HG03097 (cell line): ENCODE measurements at regions not wholly inside any gene's neighbourhood (a gene's known extent, or its start where the extent isn't known, plus 50 kb on each side); places are given as distances from the start of the nearest gene placed in this dataset.
"Not testable (repeated sequence)": the region's sequence is repeated elsewhere in the genome, so short reads cannot be mapped to it uniquely, and the experiment has no call there.

ENCODE experiments used
- ATAC-seq: cut with Tn5 transposase; IDR thresholded peaks from one replicate; pipeline ENCODE4 v1.9.1; 2021; ENCODE audit not compliant: unreplicated experiment, low FRiP score

DNA sequence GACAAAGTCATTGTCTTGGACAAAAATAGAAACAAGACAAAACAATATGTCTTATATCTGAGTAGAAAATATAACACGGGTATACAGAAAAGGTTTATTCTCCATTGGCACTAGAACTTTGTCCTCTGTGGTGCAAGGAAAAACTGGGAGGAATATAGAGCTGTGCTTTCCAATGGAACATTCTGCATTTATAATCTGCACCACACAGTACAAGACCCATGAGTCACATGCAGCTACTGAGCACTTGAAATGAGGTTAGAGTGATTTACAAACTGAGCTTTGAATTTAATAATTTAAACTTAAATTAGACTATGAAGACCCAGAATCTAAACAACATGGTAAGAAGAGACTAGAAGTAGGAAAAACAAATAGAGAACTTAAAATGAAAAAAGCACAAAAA, 86.1 kb downstream of the RAP2A start:
- no peak for ATAC-seq

DNA sequence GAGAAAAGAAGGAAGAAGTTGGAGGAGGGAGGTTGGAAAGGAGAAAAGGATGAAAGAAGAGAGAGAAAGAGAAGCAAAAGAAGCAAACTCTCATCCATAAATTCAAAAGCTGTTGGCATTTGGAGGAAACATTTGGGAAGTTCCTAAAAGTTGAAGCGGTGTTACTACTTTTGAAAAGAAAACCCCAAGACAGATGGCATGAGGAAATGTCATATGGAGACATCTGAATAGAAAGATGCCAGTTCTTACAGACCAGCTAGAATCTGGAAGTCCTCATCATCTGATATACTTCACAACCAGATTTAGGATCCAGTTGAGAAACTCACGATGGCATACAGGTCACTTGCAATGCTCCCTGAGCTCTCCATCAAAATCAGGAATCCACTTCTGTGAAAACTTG, 86.9 kb downstream of the RAP2A start:
- ATAC-seq, result no peak

DNA sequence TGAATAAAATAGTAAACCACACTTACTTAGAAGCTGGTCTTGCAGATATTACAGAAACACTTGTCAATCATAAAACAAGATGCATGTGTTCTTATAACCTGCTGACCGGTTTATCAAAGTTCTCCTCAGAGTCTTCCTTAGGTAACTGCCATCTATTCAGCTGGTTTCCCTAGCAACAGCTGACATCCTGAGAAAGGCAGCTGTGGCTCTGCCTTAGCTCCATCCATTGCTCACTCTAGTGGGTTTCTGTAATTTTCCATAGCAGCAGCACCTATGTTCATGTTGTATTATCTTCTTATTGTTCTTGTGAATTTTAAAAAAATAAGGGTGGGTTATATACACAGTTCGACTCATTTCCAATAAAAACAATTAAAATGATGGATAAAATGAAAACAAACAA, 87.8 kb downstream of the RAP2A start:
- ATAC-seq, result no peak

DNA sequence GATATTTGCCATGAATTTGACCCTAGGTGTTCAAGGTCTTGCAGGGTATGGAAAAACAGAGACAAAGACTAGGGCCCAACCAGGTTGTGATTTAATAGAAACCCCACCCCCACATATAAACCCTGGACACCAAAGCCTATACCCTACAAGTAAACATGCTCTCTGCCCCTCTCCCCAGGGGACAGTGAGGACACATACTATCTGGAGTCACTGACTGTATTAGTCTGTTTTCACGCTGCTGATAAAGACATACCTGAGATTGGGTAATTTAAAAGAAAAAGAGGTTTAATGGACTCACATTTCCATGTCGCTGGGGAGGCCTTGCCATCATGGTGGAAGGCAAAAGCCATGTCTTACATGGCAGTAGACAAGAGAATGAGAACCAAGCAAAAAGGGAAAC, 88.3 kb downstream of the RAP2A start:
- no peak for ATAC-seq

DNA sequence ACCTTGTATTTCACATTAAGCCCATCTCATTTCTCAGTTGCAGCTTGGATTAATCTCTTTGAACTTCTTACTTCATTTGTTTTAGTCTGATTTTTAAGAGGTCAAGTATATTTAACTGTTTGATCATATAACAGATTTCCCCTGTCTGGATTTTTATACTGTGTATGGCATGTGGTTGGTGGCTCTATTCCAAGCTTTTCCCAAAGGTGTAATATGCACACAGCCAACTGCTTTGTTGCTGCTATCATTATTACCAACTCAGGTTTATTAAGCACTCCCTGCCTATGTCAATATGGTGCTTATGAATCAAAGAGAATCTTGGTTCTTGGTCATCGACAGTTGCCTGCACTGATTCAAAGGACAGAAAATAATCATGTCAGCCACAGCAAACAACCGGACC, 92.6 kb downstream of the RAP2A start:
- no peak for ATAC-seq

DNA sequence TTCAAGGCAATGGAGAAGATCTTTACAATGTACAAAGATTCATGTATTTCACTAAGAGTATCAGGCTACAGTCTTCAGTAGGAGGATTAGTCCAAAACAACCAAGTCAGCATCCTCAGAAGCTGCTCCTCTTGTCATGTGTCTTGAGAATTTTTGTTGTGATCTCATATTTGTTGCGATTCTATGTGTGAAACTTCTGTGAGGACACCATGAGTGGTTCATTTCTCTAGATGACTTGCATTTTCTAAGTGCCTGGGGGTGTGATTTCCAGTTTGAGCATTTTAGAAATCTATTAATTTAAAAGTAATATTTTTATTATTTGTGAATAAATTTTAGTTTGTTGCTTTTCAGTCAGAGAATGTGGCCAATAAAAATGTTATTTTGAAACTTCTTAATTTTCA, 94.5 kb downstream of the RAP2A start:
- no peak for ATAC-seq

DNA sequence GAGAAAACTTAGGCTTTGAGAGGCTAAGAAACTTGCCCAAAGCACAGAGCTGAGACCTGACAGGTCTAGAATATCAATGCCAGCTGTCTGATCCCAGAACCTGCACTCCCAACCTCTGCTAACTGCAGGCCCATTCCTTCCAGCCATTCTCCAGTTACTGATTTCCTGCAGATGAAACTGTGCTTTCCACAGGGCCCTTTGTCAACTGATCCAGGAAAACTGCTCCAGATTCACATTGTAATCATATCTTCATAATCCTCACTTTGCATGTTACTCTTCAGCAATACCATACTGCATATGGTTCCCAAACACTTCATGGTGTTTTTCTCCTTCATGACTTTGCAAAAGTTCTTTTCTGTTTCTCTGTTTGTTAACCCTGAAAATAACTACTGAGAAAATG, 100.6 kb downstream of the RAP2A start:
- ATAC-seq, result no peak

DNA sequence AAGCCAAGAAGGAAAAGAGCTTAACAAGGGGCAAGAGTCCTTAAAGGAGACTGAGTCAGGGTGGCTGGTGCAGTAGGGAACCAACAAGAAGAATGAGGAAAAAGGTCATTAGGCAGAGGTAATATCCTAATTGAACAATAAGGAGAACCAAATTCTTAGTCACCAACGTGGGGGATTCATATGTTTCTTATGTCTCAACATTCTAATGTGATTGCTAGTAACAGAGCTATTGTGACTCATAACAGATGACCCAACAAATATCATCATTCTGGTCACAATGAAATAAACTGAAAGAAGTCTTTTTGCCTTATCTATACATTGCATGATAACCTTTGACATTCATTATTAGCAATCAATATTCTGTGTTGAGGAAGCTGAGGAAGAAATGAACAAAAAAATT, 101.6 kb downstream of the RAP2A start:
- ATAC-seq, result no peak

DNA sequence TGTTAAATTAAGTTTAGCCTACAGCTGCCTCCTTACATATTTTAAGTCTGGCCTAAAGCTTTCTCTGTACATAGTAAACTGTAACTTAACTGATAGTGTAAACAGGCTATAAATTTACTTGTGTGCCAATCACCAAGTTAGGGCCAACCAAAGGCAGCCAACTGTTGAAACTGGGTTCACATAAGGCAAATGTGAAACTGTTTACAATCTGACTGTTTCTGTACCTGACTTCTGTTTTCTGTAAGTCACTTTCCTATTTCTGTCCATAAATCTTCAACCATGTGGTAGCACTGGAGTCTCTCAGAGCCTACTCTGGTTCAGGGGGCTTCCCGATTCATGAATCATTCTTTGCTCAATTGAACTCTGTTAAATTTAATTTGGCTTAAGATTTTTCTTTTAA, 103.1 kb downstream of the RAP2A start:
- ATAC-seq, result peak; percentile 74

DNA sequence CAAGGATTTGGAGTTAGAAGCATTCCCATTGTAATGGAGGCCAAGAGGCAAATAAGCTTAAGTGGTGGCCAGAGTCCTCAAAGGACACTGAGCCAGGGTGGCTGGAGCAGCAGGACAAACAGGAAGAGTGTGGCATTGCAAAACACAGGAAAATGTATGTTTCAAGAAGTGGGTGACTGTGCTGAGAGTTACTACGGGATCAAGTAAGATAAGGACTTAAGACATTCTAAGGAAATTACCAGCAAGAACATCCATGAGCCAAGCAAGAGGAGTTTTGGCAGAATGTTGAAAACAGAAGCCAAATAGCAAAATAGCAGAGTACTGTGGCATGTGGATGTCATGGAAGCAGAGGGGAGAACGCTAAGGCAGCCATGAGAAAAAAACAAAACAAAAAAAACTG, 104.2 kb downstream of the RAP2A start:
- no peak for ATAC-seq

DNA sequence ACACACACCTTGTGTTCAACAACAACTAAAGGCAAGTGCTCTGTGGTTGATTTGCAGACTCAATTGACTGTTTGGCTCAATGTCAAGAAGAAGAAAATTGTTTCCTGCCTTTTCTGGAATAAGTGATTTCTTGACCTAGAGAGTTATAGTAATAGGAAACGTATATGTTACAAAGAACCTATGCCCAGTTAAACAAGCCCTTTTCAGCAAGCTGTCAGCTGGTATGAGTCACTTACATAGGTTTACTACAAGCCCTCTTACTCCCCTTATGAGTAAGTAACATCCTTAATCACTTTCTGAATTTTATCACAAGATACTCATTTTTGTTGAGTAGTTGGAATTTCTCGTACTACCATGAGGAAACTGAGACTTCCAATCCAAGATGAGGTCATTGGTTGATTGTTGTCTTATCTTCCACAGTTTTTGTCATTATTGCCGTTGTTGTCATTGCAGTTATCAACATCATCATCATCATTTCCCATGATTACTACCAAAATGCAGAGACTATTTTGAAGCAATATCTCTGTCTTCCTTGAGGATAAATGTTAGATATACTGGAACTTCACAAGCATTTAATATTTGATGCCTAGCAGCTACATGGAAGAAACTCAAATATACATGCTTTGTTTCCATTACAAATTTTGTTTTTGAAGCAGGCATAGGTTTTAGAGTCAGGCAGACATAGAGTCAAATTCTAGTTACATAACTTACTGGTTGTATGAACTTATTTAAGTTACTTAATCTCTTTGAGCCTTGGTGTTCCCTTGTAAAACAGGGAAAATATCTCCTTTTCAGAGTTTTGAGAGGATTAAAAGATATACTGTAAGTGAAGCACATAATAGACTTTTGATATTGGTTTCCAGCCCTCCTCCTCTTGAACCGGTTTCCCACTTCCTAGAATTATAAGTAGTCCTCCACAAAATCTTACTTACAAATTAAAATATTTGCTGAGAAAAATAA, 106.0 kb downstream of the RAP2A start:
- peak; percentile 43 for ATAC-seq

DNA sequence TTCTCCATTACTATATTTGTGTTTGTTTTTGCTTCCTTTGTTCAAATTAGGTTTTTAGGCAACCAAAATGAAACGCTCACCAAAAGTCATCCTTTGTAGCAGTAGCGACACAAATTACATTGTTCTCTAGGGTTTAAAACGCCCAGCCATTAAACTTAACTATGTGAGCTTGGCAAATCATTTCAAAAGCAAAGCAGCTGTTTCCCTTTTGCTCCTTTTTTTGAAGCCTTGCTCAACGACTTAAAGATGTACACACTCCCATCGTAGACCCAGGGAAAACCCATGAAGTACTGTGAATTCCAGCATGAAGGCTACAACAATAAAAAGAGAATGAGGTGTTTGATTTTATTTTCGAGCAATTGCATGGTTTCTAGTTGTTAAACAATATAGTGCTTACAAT, 106.7 kb downstream of the RAP2A start:
- ATAC-seq, result no peak

DNA sequence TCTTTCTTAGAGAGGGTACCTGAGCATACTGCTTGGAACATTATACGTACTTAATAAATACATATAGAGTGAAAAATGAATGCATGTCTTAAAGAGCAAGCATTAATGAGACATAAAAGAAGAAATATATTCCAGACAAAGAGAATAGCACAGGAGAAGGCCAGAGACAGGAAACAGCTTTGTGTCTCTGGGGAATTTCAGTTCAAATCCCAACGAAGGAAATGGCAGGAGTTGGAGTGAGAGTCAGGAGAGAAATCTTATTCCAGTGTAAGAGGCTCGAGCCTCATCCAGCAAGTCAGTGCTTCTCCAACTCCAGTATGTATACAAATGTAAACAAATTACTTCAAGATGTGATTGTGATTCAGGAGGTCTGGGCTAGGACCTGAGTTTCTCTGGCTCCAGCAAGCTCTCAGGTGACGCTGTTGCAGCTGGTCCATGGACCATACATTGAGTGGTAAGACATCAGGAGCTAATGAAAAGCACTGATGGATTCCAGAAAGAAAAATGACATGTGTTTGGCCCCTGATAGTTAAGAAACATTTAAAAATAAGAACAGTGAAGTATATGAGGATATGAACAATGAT, 108.2 kb downstream of the RAP2A start:
- no peak for ATAC-seq

DNA sequence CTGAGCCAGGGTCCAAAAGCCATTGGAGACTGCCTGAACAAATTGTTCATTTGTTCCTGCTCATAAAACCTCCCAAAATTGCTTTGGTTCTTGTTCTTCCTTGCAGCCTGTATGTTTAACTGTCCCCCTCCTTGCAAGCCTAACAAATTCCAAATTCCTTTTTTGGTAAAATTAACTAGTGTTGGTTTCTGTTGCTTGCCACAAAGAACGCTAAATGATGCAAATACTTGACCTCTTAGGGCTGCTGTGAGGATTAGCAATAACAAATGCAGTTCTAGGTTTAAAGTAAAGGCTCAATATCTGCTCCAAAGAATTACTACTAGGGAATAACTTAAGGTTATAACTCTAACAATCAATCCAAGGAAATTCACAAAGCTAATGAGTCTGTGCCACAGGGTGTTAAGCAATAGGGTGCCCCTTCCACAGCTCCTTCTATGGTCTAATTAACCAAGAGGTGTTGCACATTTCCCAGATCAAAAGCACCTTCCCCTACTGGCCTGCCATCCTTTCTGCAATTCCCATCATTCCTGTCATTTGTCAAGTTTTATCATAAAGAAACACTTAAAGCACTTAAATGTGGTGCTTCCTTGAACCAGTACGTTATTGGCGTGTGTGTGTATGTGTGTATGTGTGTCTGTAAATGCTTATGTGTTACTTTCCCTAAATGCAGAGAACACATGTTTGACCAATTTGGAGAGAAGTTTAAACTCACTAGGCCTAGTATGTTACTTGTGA, 110.2 kb downstream of the RAP2A start:
- no peak for ATAC-seq

DNA sequence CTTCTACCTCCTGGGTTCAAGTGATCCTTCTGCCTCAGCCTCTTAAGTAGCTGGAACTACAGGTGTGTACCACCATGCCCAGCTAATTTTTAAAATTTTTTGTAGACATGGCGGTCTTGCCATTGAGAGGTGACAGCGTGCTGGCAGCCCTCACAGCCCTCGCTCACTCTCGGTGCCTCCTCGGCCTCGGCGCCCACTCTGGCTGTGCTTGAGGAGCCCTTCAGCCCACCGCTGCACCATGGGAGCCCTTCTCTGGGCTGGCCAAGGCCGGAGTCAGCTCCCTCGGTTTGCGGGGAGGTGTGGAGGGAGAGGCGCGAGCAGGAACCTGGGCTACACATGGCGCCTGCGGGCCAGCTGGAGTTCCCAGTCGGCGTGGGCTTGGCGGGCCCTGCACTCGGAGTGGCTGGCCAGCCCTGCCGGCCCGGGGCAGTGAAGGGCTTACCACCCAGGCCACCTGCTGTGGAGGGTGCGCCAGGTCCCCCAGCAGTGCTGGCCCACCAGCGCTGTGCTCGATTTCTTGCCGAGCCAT, 111.1 kb downstream of the RAP2A start:
- ATAC-seq, result not testable (repeated sequence)

DNA sequence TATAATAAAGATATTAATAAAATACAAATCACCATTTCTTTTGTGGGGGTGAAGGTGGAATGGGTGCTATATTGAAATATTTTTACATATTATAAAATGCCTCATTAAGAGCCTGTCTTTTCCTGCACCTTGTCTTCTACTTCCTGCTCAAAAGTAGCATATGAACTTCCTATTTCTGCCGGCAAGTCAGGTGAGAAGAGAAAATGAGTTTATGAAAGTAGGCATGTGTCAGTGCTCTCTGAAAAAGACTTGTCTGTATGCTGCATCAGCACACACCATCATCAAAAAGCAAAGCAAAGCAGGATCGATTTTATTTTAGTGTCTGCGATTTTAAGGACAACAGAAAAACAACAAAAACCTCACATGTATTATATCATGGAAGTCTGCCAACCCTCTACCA, 114.2 kb downstream of the RAP2A start:
- no peak for ATAC-seq

DNA sequence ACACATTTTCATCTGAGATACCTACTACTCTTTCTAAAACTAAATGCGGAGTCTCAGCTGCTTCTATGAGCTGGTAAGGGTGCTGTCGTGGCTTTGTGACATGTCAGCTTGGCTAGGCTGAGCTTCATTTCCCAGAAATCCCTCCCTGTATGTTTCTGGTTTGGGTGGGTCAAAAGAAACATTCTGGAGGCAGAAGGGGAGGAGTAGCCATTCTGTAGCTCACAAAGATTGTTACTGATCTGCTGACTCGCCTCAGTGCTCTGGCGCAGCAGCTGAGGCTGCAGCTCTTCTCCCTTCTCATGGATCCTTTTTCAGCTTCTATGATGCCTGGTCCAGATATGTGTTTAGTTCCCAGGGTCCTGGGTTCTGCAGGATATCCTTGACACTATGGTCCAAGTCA, 114.7 kb downstream of the RAP2A start:
- no peak for ATAC-seq

DNA sequence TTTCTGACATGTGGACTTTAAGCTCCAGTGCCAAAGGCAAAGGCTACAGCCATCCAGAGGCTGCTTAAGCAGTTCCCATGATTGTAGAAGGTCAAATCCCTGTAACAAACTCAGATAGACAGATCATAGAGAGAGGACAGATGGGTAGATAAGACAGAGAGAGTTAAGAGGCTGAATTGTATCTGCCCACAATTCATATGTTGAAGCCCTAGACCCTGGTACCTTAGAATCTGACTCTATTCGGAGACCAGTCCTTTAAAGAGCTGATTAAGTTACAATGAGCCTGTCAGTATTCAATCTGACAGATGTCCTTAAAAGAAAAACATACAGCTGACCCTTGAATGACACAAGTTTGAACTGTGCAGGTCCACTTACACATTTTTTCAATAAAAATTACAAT, 115.2 kb downstream of the RAP2A start:
- no peak for ATAC-seq

DNA sequence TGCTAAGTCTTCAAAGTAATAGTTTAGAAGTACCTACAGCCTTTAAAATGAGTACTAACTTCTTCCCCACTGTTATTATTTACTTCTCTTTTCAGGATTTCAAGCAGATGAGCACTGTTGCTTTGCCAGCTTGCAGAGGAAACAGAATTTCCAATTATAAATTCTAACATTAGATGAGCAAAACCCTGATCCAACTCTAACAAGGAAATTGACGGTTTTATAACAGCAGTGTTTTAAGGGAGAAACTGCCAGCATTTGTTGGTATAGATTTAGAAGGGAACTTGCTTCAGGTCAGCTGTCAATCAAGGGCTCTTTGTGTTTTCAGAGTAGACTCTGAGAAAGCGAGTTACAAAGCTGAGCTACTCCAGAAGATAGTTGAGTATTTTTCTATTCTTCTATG, 120.5 kb downstream of the RAP2A start:
- no peak for ATAC-seq

DNA sequence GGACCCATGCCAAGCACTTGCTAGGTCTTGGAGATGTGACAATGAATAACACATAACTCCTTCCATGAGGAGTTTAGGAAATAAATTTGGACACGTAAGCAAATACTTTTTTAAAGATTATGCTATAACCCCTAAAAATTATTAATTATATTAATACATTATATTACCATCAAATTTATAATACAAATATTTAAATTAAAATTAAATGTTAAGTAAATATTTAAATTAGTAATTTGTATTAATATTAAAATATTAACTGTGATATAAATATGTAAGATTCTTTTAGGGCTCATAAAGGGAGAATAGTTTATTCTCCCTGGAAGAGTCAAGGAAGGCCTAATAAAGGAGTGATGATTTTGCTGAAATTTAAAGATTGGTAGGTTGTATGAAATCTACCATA, 121.1 kb downstream of the RAP2A start:
- ATAC-seq, result no peak

DNA sequence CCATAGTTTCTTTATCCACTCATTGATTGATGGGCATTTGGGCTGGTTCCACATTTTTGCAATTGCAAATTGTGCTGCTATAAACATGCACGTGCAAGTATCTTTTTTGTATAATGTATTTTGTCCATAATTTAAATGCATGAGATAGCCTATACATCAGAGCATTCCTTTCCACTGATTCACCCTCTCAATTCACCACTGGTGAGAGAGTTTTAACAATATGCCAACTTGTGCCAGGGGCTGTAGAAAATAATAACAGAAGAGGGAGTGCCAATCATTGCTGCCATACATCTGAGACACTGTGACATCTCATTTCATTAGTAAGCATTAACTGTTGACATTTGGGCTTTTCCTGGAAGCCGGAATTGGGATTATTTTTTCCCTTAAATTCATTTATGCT, 125.1 kb downstream of the RAP2A start:
- ATAC-seq, result no peak
